ENCODE measurements at regions not wholly inside any gene's neighbourhood (a gene's known extent, or its start where the extent isn't known, plus 50 kb on each side); places are given as distances from the start of the nearest gene placed in this dataset.

DNA sequence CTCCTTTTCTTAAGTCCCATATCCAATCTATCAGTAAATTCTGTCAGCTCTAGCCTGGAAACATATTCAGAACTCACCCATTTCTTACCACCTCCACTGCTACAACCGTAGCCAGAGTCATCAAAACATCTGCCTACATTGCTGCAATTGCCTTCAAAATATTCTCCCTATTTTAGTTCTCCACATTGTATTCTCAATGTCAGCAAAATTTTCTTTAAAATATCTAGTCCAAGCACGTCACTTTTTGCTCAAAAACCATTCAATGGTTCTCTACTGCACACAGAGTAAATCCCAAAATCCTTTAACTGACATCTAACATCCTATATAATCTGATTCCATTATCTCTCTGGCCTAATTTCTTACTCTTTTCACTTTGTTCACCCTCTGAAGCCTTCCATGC, 68.5 kb upstream of the ERBB4 start:
- TF ChIP-seq POLR2A (IDR thresholded peaks at IDR 0.05) (no peak), CTCF (IDR thresholded peaks at IDR 0.05) (no peak)
